NCI-H526 treated with DMSO at 0.1 percent for 48 hours (cell line): ENCODE measurements at regions not wholly inside any gene's neighbourhood (a gene's known extent, or its start where the extent isn't known, plus 50 kb on each side); places are given as distances from the start of the nearest gene placed in this dataset.
"Not testable (repeated sequence)": the region's sequence is repeated elsewhere in the genome, so short reads cannot be mapped to it uniquely, and the experiment has no call there.

ENCODE experiments used
- DNase-seq: peaks from one replicate; lab custom pipeline; 2025; lab: John Stamatoyannopoulos, UW

DNA sequence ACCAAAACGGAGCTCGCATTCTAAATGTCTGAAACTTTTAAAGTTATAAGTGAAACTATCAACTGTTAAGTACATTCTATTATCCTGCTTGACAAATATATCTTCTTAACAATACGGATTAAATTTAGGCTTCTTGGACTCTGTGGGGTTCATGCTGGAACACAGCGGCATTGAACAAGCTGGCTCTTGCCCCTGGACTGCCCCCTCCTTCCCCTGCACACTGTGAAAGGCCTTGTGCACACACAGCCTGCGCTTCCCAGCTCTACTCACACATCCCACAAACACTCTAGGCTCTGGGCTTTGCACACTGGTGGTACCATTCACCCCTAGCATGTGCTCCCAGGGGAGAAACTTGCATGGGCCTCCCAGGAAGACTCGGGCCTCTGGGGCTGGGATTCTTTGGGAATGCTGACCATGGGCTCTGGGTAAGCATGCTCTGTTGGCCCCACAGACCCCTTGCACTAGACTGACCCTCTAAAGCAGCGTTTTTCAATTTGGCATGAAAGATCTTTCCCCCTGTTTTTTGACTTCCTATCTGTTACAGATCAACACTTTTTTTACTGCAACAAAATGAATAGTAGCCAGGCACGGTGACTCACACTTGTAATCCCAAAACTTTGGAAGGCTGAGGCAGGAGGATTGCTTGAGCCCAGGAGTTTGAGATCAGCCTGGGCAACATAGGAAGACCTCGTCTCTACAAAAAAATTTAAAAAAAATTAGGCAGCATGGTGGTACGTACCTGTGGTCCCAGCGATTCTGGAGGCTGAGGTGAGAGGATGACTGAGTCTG lies 96.2 kb upstream of the CPM start:
- DNase-seq = no peak

DNA sequence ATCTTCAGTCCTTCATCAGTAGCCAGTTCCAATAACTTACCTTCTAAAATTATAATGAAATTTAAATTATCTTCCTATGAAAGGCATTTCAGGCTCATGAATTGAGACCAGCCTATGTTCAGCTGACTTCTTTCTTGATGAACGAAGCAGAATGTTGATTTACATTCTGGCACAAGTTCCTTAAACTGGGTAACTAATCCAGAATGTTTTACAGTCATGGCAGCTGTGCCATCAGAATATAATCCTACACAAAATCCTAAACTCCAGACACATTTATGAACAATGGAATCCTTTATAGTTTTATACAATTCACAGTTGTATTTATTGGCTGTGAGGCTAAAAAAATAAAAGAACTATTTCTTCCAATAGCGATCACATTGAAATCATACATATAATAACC lies 97.3 kb upstream of the CPM start:
- DNase-seq = no peak

- DNase-seq = no peak
Measured at GRCh38 chr12:69036533-69036932, 103.6 kb upstream of the CPM start.

DNA sequence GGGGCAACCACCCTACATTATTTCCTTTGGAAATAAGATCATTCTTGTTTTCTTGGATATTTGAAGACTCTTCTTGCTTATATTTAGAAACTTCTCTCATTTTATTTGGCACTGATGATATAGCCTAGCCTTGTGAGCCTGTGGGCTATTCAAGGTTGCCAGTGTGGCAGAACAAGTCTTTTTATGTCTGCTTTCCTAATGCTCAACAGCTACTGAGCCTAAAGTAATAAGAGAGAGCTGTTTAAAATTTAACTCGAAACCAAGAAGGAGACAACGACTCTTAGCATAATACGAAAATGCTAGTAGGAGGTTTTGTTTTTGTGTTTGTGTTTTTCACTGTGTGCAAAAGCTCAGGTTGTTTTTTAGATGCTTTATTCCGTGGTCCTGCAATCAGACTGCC lies 104.0 kb upstream of the CPM start:
- no peak for DNase-seq

GRCh38 chr12:69039911-69040310 lies 106.9 kb upstream of the CPM start:
- no peak for DNase-seq

- no peak for DNase-seq
Measured at GRCh38 chr12:69042557-69042956, 109.6 kb upstream of the CPM start.

GRCh38 chr12:69042970-69043369 lies 110.0 kb upstream of the CPM start:
- DNase-seq = no peak

DNA sequence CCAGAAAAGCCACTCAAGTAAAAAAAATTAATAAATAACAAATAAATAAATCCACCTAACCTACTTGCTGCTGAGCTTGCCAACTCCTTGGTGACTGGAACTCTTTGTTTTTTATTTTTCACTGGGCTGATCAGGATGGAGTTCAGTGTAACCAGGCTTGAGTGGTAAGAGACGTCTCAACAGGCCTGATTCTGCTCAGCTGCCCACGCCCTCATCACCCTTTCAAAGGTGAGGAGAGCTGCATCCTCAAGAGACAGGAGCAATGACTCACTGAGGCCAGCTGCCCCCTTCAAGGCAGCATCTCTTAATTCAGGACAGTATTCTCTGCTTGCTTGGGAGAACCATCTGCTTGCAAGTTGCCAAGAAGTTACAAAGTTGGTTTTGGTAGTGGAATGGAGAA lies 111.9 kb upstream of the CPM start:
- no peak for DNase-seq

DNA sequence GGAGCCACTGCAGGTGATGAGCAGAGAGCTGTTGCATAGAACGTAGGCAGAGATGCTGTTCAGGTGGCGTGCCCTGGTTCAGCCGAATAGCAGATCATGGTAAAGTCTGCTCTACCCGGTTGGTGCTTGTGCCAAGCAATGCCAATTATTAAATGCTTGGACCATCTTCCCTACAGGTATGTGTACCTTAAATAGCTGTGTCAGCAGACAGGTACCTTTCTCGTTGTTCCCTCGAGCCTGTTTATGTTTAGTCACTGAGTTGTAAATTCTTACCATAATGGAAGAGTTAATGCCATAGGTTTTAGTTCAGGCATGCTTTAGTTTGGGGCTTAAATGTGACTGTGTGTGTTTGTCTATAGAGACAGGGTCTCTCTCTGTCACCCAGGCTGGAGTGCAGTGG lies 112.5 kb upstream of the CPM start:
- DNase-seq = no peak

GRCh38 chr12:69046363-69046762 lies 113.4 kb upstream of the CPM start:
- no peak for DNase-seq

GRCh38 chr12:69046920-69047319 lies 113.9 kb upstream of the CPM start:
- no peak for DNase-seq

DNA sequence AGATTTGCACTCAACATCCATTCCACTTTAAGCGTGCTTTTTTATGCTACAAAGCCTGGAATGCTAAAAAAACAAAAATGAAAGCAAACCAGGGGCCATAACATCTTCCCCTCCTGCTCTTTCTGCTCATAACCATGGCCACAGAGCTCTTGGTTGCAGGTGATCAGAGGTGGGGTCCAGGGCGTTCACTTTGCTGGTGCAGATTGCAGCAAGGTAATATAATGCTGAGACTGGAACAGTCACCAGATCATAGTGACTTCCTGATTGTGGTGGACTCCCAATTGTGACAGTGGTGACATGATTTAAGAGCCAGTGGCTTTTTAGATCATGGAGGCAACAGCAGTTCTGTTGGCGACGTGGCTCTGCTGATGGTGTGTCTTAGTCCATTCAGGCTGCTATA lies 115.0 kb upstream of the CPM start:
- no peak for DNase-seq

GRCh38 chr12:69049855-69050254 lies 116.9 kb upstream of the CPM start:
- not testable (repeated sequence) for DNase-seq

DNA sequence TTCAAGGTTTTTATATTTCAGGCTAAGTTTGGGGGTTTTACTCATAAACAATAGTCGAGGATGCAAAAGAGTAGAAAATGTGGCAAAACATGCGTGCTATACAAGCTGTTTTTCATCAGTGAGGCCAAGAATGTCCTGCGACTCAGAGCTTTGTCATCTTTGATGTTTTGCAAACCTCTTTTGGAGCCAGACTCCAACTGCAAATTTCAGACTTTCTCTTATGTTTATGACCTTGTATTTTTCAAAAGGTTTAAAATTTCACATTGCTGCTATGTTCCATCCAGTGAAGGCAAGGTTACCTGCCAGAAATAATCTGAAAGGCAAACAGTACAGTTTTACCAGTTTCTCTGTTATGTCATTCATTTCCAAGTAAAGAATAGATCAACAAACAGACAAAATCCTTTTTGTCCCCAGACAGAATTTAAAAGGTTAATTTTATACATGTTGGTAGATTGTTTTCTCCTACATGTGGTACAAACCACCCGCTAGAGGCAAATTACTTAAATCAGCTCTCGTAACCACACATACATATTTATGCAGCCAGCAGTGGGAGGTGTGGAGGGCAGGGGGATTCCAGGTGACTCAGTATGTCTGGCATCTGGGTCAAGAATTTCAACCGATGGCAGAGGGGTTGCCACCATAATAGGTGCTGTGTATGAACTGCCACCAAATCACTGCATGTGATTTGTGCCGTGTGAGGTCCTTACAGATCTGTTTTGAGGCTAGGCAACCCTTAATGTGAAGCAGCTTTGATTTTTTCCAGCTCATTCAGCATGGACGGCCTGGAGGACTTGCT lies 119.8 kb upstream of the CPM start:
- DNase-seq = no peak

DNA sequence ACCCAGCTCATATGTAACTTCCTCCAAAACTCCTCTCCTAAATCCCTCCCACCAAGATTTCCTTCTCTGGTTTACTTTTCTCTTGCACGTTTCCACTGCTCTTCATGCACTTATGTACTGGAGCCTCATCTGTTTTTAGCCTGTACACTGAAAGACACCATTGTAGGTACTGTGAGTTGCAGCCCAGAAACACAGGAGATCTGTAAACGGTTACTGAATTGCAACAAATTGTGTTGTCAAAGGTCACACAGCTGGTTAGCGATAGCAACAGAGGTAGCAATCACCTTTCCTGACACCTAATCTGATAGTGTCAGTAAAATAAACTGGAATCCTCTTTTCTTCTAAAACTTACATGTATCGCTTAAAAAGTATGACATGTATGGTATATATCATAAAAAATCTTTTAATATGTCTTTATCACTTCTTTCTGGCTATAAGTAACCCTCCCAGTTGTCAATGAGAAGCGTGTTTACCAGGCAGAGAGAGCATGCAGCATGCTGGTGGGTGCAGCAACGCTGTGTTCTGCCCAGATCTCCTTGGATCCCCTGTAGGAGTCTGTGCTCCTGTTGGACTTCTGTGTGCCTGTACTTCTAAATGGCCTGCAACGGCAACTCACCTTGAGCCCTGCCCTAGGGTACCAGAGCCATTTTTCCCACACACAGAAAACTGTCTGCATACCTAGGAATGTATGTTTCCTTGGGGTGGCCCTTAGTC lies 121.5 kb upstream of the CPM start:
- DNase-seq = no peak

GRCh38 chr12:69055280-69055679 lies 122.3 kb upstream of the CPM start:
- DNase-seq = no peak

DNA sequence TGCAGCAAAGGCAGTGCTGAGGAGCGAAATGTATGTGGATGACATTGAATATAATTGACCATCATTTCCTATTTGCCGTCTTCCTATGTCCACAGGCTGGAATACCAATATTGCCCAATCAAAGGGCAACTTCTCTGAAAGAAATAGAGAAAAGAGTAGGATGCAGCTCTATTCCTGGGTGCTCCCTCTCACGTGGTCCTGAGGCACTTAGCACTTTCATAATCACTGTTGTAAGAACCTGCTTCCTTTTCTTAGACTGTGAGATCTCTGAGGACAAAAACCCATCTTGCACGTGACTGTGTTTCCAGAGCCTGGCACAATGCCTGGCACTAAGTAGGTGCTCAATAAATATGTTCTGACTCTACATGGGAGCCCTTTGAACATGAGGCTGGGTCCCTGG lies 122.7 kb upstream of the CPM start:
- DNase-seq = no peak

- DNase-seq = no peak
Measured at GRCh38 chr12:69056743-69057515, 124.0 kb upstream of the CPM start.

DNA sequence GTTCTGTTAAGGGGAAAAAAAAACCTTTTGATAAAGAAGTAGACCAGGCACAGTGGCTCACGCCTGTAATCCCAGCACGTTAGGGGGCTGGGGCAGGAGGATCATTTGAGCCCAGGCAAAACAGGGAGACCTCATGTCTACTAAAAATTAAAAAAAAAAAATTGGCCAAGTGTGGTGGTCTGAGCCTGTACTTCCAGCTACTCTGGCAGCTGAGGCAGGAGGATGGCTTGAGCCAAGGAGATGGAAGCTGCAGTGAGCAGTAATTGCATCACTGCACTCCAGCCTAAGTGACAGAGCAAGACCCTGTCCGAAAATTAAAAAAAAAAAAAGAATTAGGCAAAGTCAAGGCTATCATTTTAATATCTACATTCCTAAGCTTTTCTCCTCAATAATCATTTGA lies 124.8 kb upstream of the CPM start:
- DNase-seq = no peak

DNA sequence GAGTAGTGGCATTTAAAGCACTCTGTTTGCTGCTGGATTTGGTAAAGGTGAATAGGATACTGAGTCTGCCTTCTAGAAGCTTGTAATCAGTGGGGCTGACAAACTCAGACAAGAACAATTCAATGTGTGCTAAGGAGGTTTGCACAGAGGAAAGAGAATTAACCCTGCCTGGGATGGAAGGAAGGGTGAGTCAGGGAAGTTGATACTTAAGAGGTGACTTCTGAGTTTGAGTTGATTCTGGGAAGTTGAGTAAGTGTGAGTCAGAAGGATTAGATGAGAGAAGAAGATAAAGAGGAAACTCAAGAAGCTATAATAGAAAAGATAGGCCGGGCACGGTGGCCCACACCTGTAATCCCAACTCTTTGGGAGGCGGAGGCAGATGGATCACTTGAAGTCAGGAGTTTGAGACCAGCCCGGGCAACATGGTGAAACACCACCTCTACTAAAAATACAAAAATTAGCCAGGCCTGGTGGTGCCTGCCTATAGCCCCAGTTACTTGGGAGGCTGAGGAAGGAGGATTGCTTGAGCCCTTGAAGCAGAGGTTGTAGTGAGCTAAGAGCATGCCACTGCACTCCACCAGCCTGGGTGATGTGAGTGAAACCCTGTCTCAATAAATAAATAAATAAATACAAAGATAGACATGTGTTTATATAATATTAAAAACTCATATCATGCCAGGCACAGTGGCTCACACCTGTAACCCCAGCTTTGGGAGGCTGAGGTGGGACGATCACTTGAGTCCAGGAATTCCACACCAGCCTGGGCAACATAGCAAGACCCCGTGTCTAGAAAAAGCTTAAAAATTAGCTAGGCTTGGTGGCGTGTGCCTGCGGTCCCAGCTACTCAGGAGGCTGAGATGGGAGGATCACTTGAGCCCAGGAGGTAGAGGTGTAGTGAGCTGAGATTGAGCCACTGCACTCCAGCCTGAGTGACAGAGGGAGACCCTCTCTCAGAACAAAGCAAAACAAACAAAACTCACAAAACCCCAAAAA lies 126.8 kb upstream of the CPM start:
- DNase-seq = no peak

DNA sequence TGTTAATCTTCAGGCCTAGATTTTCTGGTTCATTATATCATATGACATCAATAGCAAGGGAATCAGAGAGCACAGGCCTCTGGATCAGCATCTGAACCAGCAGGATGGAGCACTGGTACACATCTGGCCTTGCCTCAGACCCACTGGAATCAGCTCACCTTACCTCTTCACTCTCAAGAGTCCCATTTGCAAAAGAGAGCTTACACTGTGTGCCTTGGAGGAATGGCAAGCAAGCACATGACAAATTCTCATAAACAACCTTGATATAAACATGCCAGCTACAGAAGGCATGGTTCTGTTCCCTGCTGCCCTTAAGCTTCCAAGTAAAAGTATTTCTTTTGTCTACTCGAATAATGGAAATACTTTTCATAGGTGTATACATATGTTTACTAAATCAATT lies 128.6 kb upstream of the CPM start:
- DNase-seq = no peak
